Endothelial cell of umbilical vein (primary cell): ENCODE measurements at regions not wholly inside any gene's neighbourhood (a gene's known extent, or its start where the extent isn't known, plus 50 kb on each side); places are given as distances from the start of the nearest gene placed in this dataset.

Experiments
- EZH2 ChIP-seq: IDR thresholded peaks from 2 replicates; pipeline ENCODE4 v1.6.1; 2012; ENCODE audit warnings: borderline replicate concordance, low read depth, mild to moderate bottlenecking, moderate library complexity, low read length, inconsistent platforms; ENCODE audit not compliant: severe bottlenecking
- MAX ChIP-seq: IDR thresholded peaks from 2 replicates; pipeline ENCODE4 v1.6.1; 2011; ENCODE audit not compliant: insufficient read depth, insufficient read length
- POLR2A ChIP-seq: IDR thresholded peaks from 2 replicates; pipeline ENCODE4 v1.6.1; 2012; ENCODE audit warnings: low read depth, mild to moderate bottlenecking, control low read depth, low read length
- POLR2AphosphoS5 ChIP-seq: IDR thresholded peaks from 2 replicates; pipeline ENCODE4 v1.6.1; 2012; ENCODE audit warnings: low read depth, mild to moderate bottlenecking, control low read depth, low read length, moderate library complexity; ENCODE audit not compliant: insufficient read depth
- TF ChIP-seq, protein P1 (sequence below), 2 donors: IDR thresholded peaks; 1 replicate in 1 of 2; 2 replicates in 1 of 2; pipeline ENCODE4 v1.5.1; 2011; ENCODE audit warnings: low read length in 2 of 2, mild to moderate bottlenecking in 2 of 2, moderate library complexity in 2 of 2, control low read depth in 1 of 2, inconsistent platforms in 1 of 2, low read depth in 1 of 2; ENCODE audit not compliant: insufficient read depth in 1 of 2; ENCODE audit errors: extremely low read depth in 1 of 2

- TF ChIP-seq POLR2A (no peak), EZH2 (no peak), POLR2AphosphoS5 (no peak), MAX (no peak)
- TF ChIP-seq, protein P1, sequence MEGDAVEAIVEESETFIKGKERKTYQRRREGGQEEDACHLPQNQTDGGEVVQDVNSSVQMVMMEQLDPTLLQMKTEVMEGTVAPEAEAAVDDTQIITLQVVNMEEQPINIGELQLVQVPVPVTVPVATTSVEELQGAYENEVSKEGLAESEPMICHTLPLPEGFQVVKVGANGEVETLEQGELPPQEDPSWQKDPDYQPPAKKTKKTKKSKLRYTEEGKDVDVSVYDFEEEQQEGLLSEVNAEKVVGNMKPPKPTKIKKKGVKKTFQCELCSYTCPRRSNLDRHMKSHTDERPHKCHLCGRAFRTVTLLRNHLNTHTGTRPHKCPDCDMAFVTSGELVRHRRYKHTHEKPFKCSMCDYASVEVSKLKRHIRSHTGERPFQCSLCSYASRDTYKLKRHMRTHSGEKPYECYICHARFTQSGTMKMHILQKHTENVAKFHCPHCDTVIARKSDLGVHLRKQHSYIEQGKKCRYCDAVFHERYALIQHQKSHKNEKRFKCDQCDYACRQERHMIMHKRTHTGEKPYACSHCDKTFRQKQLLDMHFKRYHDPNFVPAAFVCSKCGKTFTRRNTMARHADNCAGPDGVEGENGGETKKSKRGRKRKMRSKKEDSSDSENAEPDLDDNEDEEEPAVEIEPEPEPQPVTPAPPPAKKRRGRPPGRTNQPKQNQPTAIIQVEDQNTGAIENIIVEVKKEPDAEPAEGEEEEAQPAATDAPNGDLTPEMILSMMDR (IDR thresholded peaks at IDR 0.05; ENCODE audit: extremely low read depth in 1 of 2, insufficient read depth in 1 of 2, low read depth in 1 of 2, low read length in 2 of 2): no peak
These were observed 218.6 kb upstream of the DMRTA1 start for GRCh38 chr9:22227986-22228385.
